Stimulated activated CD4-positive, alpha-beta T cell treated with anti-CD3 and anti-CD28 coated beads, Interleukin-15, amount 100 ng/mL, for 24 hours (primary cell): ENCODE measurements at regions not wholly inside any gene's neighbourhood (a gene's known extent, or its start where the extent isn't known, plus 50 kb on each side); places are given as distances from the start of the nearest gene placed in this dataset.

Source experiments
- DNase-seq: peaks from one replicate; pipeline ENCODE4 v3.0.0-alpha.2; 2020

- DNase-seq, result no peak
Measured at GRCh38 chr4:137623013-137623412, 90.7 kb upstream of the PCDH18 start.

- no peak for DNase-seq
Measured at GRCh38 chr4:137621056-137621455, 88.8 kb upstream of the PCDH18 start.

GRCh38 chr4:137614491-137614890 lies 82.2 kb upstream of the PCDH18 start:
- DNase-seq, result no peak

- no peak for DNase-seq
Measured at GRCh38 chr4:137611998-137612700, 79.9 kb upstream of the PCDH18 start.

GRCh38 chr4:137610960-137611359 lies 78.7 kb upstream of the PCDH18 start:
- peak; percentile 2 for DNase-seq

- DNase-seq, result no peak
Measured at GRCh38 chr4:137609718-137610430, 77.6 kb upstream of the PCDH18 start.

GRCh38 chr4:137608085-137608484 lies 75.8 kb upstream of the PCDH18 start:
- no peak for DNase-seq

- DNase-seq, result no peak
Measured at GRCh38 chr4:137602436-137602835, 70.1 kb upstream of the PCDH18 start.

GRCh38 chr4:137601934-137602333 lies 69.6 kb upstream of the PCDH18 start:
- no peak for DNase-seq

GRCh38 chr4:137599734-137600133 lies 67.4 kb upstream of the PCDH18 start:
- DNase-seq, result no peak

GRCh38 chr4:137597752-137598430 lies 65.6 kb upstream of the PCDH18 start:
- DNase-seq, result no peak

GRCh38 chr4:137587796-137588195 lies 55.5 kb upstream of the PCDH18 start:
- DNase-seq, result no peak

- DNase-seq, result no peak
Measured at GRCh38 chr4:137583671-137584070, 51.4 kb upstream of the PCDH18 start.
